HEK293T (cell line): ENCODE measurements at regions not wholly inside any gene's neighbourhood (a gene's known extent, or its start where the extent isn't known, plus 50 kb on each side); places are given as distances from the start of the nearest gene placed in this dataset.

Source experiments
- ARNT ChIP-seq: fragments of 450-650 bp; IDR thresholded peaks from 2 replicates; pipeline ENCODE4 v1.6.1; 2017; ENCODE audit warnings: mild to moderate bottlenecking
- BHLHE40 ChIP-seq: fragments of 450-650 bp; IDR thresholded peaks from 2 replicates; pipeline ENCODE4 v1.6.1; 2016; ENCODE audit warnings: mild to moderate bottlenecking, moderate library complexity, borderline replicate concordance
- ELF4 ChIP-seq: fragments of 450-650 bp; IDR thresholded peaks from 2 replicates; pipeline ENCODE4 v1.6.1; 2017; ENCODE audit warnings: antibody characterized with exemption
- FOXA1 ChIP-seq: fragments of 450-650 bp; IDR thresholded peaks from 2 replicates; pipeline ENCODE4 v1.6.1; 2016; ENCODE audit warnings: mild to moderate bottlenecking
- FOXK2 ChIP-seq: fragments of 450-650 bp; IDR thresholded peaks from 2 replicates; pipeline ENCODE4 v1.6.1; 2016; ENCODE audit warnings: mild to moderate bottlenecking
- FOXM1 ChIP-seq: fragments of 450-650 bp; IDR thresholded peaks from 2 replicates; pipeline ENCODE4 v1.6.1; 2017; ENCODE audit warnings: mild to moderate bottlenecking, borderline replicate concordance
- HDGF ChIP-seq: fragments of 450-650 bp; IDR thresholded peaks from 2 replicates; pipeline ENCODE4 v1.6.1; 2017; ENCODE audit warnings: antibody characterized with exemption, borderline replicate concordance
- L3MBTL2 ChIP-seq: fragments of 450-650 bp; conservative IDR thresholded peaks from 2 replicates; pipeline ENCODE4 v1.6.1; 2016; ENCODE audit warnings: mild to moderate bottlenecking
- NFRKB ChIP-seq: fragments of 450-650 bp; IDR thresholded peaks from 2 replicates; pipeline ENCODE4 v1.6.1; 2016; ENCODE audit warnings: mild to moderate bottlenecking, moderate library complexity
- SP1 ChIP-seq: fragments of 450-650 bp; IDR thresholded peaks from 2 replicates; pipeline ENCODE4 v1.6.1; 2017
- SUZ12 ChIP-seq: fragments of 450-650 bp; IDR thresholded peaks from 2 replicates; pipeline ENCODE4 v1.6.1; 2016; ENCODE audit warnings: mild to moderate bottlenecking
- TARDBP ChIP-seq: fragments of 450-650 bp; IDR thresholded peaks from 2 replicates; pipeline ENCODE4 v1.6.1; 2016
- ZNF384 ChIP-seq: fragments of 450-650 bp; IDR thresholded peaks from 2 replicates; pipeline ENCODE4 v1.6.1; 2016

- TF ChIP-seq SUZ12: no peak
- no peak for TF ChIP-seq FOXK2
- no peak for TF ChIP-seq BHLHE40
- TF ChIP-seq TARDBP: no peak
- no peak for TF ChIP-seq SP1
- no peak for TF ChIP-seq L3MBTL2
- no peak for TF ChIP-seq ELF4
- no peak for TF ChIP-seq ARNT
- TF ChIP-seq HDGF: no peak
- TF ChIP-seq FOXM1: no peak
- no peak for TF ChIP-seq NFRKB
- TF ChIP-seq FOXA1: no peak
- TF ChIP-seq ZNF384: no peak
These were observed 194.7 kb downstream of the NHLRC3 start for GRCh38 chr13:39232999-39233398.
